Ovary (tissue), 3 donors: ENCODE measurements at regions not wholly inside any gene's neighbourhood (a gene's known extent, or its start where the extent isn't known, plus 50 kb on each side); places are given as distances from the start of the nearest gene placed in this dataset.

Experiments used
- EP300 ChIP-seq: sonication (generic); formaldehyde crosslinking; IDR thresholded peaks from one replicate; pipeline ENCODE4 v1.6.1; 2017; ENCODE audit warnings: antibody characterized with exemption
- POLR2A ChIP-seq: fragments of 450-650 bp; IDR thresholded peaks from one replicate; pipeline ENCODE4 v1.6.1; 2017; ENCODE audit warnings: antibody characterized with exemption, mild to moderate bottlenecking, moderate library complexity
- TF ChIP-seq, protein P1 (sequence below), 3 donors: fragments of 450-650 bp in 2 of 3; fragments of 200-600 bp in 1 of 3; IDR thresholded peaks; one replicate each; pipeline versions ENCODE4 v1.5.1 to v1.8.0; 2016 to 2022; ENCODE audit warnings: antibody characterized with exemption in 3 of 3, mild to moderate bottlenecking in 1 of 3
- donor health status: DM: no; HTN: no; CAD: no.

- TF ChIP-seq, protein P1, sequence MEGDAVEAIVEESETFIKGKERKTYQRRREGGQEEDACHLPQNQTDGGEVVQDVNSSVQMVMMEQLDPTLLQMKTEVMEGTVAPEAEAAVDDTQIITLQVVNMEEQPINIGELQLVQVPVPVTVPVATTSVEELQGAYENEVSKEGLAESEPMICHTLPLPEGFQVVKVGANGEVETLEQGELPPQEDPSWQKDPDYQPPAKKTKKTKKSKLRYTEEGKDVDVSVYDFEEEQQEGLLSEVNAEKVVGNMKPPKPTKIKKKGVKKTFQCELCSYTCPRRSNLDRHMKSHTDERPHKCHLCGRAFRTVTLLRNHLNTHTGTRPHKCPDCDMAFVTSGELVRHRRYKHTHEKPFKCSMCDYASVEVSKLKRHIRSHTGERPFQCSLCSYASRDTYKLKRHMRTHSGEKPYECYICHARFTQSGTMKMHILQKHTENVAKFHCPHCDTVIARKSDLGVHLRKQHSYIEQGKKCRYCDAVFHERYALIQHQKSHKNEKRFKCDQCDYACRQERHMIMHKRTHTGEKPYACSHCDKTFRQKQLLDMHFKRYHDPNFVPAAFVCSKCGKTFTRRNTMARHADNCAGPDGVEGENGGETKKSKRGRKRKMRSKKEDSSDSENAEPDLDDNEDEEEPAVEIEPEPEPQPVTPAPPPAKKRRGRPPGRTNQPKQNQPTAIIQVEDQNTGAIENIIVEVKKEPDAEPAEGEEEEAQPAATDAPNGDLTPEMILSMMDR (IDR thresholded peaks at IDR 0.05): no peak
- TF ChIP-seq EP300 (no peak), POLR2A (no peak)
Measured at GRCh38 chr12:98002887-98003493, 512.4 kb upstream of the TMPO start.
